Activated CD8-positive, alpha-beta memory T cell treated with anti-CD3 and anti-CD28 coated beads, Interleukin-2, amount 50 U/mL, for 1 hour (primary cell): ENCODE measurements at regions not wholly inside any gene's neighbourhood (a gene's known extent, or its start where the extent isn't known, plus 50 kb on each side); places are given as distances from the start of the nearest gene placed in this dataset.

Experiments
- DNase-seq: peaks from one replicate; pipeline ENCODE4 v3.0.0-alpha.2; 2020; ENCODE audit errors: extremely low read depth

DNA sequence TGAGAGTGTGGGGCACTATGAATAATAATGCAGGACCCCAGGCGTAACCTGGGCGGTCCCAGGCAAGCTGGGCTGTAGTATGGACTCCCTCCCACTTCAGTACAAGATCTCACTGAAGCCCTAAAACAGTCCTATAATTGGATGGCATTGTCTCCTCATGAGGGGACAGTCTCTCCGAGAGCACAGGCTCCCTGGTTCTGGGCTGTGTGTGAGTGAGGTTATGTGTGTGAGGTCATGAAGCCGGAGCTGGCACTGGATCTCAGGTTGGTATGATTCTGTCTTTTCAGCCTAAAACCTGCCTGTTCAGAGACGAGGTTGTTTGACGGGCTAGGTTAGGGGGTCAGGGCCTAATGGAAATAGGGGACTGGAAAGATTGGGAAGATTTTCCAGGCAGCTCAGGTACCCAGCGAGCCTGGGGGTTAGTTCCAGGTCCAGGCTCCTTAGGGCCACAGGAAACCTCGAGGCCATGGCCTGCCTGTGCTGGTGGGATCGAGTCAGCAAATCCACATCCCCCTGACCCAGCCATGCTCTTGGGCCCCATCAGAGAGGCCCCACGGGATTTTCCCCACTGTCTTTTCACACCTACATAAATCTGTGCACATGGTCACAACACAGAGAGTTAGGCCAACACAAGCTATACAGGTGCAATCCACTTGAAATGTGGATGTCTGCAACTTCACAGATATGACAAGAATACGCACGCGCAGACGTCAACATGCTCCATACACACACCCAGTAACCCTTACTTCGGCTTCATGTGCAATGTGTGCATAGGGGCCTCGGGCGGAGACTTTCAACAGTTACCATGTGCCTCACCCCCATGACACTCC lies 94.8 kb downstream of the INHBB start:
- no peak for DNase-seq

DNA sequence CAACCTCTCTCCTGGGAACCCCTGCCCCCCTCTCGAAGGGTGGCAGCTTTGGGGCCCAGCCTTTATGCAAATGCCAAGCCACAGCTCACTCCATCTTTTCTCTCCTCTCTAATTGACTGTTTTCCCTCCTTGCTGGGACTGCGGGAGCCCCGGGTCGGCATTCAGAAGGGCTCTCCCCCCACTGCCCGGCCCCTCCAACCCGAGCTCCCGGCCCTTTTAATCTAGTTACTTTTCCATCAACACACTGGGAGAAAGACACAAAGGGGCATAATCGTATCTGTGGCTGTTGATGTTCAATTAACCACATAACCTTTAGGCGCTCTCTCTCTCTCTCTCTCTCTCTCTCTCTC lies 95.4 kb downstream of the INHBB start:
- DNase-seq, result no peak

DNA sequence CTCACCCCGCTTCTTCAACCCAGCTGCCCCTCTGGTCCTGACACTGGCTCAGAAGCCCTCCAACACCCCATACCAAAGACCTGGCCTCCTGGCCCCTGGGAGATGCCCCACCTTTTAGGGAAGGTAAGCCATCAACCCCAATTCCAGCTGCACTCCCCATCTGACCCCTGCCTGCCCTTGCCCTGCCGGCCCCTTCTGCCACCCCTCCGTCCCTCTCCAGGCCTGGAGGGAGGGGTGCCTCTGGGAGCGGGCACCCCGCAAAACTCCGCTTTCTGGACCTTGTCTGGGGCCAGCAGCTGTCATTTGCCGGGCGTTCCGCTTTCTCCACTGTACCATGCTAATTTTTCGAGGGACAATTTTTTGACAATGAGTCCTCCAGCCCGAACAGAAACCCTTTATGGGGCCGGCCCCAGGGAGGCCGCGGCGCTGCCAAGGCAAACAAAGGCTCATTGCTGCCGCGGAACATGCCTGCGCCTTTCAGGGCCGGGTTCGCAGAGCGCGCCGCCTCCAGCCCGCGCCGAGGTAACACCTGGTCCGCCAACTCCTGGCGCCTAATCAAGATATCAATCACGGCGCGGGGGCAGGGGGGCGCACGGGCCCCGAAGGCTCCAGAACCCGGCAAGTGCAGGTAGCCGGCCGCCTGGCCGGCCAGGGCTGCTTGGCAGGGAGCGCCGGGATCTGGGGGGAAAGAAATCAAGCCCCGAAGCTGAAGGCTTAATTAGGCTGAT lies 96.0 kb downstream of the INHBB start:
- no peak for DNase-seq

DNA sequence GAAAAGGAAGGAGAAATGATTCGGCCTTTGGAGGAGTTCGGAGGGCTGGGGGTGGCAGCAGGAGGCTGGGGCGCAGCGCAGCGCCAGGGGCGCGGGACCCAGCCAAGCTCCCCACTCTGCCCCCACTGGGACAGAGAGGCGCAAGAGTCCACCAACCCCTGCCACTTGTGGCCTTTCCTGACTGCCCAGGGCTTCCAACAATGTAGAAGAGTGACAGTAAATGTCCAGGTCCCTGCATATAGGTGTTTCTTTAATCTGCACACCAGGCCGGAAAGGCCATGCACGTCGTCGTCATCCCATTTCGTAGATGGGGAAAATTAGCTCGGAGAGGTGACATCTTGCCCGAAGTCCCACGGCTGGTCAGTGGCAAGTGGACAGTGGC lies 96.6 kb downstream of the INHBB start:
- no peak for DNase-seq

DNA sequence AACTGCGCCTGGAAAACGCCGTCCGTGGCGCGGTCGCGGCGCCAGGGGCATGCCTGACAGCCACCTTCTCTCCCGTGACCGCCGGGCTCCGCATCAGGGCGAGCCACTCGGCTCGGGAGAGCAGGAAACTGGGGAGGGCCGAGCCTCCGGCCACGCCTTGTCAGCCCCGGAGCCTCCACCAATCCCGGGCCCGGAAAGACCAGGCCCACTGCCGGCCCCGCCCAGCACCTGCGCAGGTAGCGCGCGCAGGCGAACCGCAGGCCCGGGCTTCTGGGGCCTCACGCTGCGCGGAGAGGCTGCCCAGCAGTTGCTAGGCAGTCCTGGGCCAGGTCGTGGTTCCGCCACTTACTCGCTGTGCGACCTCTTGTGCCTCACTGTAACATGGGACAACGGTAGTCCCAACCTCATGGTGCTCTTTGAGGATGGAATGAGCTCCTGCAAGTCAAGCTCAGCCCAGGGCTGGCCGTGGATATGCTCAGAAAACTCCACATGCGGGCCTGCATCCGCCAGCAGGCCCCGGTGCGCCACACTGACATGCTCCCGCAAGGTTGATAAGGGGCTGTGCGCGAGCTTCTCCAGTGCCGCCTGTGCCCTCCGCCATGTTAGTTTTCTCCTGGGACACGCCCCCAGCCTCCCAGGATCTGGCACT lies 97.1 kb downstream of the INHBB start:
- no peak for DNase-seq

DNA sequence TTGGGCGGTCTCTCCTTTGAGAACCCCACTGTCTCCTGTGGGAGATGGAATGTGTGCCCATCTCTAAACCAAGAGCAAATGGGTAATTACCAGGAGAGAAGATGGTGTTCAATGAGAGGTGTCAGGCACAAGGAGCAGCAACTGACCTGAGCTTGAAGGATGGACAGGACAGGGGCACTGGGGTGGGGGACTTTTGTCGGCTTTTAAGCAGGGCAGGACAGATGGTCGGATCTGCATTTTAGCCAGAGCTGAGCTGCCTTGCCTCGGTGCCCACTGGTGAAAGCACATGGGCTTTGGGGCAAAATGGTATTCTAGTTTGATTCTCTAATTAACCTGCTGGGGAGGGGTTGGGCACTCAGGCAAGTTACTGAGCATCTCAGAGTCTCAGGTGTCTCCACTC lies 98.0 kb downstream of the INHBB start:
- DNase-seq, result no peak

DNA sequence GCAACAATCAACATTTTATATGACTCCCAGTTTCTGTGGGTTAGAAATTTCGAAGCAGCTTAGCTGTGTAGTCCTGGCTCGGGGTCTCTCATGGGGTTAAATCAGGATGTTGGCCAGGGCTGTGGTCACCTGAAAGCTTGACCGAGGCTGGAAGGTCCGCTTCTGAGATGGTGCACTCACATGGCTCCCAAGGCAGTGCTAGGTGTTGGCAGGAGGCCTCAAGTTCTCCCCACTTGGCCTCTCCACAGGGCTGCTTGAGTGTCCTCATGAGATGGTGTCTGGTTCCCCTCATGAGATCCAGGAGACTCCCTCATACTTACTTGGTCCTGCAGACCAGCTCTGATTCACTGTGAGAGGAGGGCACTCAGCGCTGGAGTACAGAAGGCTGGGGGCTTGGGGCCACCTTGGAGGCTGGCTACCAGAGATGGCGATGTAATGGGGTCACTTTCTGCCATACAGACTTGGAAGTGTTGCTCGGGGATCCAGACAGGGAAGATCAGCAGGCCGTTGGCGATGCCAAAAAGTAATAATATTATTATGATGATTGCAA lies 98.8 kb downstream of the INHBB start:
- DNase-seq, result no peak

DNA sequence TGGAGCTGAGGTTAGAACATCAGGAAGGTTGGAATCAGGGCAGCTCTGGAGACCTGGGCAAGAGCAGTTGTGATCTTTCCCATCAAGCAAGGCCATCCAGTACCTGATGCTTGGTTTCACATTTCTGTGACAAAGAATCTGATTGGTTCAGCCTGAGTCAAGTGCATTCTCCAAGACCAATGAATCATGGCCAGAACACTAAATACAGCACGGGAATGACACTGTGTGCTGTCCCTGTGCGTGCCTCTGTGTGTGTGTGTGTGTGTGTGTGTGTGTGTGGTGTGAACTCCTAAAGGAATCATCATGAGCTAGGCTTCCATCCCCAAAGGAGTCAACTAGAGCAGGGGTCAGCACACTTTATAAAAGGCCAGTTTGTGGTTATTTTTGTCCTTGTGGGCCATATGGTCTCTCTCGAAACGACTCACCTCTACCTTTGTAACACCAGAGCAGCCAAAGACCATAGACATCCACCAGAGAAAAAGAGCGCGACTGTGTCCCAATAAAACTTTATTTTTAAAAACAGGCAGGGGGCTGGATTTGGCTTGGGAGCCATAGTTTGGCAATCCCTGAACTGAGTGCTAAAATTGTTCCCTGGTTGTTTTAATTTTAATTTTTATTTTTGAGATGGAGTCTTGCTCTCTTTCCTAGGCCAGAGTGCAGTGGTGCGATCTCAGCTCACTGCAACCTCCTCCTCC lies 99.7 kb downstream of the INHBB start:
- no peak for DNase-seq

DNA sequence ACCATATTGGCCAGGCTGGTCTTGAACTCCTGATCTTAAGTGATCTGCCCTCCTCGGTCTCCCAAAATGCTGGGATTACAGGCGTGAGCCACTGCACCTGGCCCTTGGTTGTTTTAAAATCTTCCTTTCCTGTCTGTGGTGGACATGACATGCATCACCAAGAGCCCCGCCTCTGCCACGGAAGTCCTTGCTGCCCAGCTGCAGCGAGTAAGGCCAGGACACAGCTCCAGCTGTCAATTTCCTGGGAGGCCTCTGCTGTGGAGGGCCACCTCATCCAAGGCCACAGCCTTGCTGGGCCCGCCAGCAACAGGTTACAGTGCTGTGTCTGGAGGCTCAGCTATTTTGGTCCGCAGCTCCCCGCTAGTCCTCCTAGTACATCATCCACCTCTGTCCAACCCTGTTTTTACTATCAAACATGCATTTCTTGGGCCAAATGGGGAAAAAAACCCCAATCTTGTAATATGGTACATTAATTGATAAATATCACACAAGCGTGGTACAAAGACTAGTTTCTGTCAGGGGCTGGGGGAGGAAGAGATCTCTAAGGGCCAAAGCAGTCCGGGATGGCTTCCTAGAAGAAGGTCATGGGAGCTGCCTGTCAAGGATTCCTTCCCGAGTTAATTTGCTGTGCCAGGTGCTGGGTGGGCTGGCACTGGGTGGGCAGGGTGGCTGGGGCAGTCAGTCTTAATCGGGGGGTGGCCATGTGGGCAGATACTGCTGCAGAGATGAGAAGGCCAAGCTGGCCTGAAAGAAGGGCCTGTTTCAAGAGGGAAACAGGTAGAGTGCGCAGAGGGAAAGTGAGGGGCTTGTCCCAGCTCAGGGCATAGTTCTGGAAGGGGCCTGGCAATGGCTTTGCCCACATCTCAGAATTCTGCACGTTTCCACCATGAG lies 100.5 kb downstream of the INHBB start:
- DNase-seq, result no peak

DNA sequence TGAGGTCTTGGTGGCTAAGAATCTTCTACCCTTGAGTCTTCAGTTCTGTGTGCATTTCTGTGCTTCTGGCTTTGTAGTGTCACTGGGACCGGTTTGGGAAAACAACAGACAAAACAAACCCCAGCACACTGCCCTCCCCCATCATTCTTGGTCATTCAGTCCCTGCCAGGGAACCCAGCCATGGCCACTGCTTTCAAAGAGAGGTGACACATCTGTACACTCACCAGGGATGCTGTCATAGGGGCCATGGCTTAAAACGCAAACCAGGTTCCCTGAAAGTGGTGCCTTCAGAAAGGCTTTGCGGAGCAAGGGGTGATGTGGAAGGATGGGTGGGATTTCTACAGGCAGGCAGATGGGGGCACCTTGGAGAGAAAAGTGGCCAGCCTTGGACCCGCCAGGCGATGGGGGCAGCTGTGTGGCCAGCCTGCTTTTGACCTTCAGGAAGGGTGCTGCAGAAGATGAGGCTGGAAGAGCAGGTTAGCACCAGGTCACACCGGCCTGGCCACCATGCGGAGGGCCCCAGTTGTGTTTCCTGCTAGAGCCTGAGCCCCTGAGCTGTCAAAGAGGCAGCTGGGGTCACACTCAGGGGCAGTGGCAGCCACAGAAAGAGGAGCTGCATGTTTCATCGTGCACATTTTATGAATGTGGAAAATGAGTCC lies 101.3 kb downstream of the INHBB start:
- no peak for DNase-seq

DNA sequence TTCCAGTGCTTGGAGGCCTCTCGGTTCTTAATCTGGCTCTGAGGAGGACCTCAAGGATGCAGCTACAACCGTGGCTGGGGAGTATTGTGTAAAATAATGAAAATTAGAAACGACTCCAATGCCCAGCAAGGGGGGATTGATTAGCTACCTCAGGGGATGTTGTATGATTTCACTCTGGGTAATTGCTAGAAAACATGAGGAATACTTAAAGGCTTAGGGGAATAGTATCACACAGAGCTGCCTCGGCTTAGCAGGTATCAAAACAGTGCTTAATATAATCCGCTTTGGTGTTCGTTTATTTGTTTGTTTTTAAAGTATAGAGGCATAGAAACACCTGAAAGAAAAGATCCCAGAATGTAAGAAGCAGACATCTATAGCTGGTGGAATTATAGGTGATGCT lies 102.5 kb downstream of the INHBB start:
- no peak for DNase-seq

DNA sequence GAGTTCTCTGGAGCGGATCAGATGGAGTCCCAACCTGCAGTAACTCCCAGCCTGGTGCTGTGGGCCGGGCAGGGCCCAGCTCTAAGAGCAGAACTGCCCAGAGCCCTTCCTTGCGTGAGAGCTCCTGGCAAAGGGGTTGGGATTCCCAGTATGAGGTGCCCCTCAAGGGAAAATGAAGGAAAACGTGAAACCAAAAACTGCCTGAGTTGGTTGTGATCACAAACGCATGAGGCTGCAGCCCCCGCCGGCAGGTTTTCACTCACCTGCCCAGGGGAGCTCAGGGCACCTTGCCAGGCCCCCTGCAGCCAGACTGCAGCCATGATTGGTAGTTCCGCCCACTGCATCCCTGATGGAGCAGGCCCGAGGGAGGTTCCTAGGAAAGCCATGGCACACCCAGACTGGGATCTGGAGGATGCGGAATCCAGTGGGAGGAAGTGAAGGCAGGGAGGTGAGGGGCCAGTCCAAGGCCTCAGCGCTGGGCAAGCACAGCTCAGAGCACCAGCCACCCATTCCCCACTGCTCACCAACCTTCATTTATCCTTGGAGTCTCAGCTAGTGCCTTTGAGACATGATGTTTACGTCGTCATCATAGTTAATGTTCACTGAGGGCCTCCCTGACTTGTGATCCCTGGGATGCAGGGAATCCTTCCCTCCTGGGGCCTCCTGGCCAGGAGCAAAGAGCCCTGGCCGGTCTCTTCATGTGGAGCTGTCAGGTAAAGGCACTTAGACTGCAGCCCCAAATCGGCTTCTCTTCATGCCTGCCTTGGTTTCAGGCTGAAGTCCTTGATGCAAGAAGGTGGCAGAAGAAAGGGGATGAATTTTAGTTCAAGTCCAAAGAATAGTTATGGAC lies 103.2 kb downstream of the INHBB start:
- DNase-seq, result no peak

DNA sequence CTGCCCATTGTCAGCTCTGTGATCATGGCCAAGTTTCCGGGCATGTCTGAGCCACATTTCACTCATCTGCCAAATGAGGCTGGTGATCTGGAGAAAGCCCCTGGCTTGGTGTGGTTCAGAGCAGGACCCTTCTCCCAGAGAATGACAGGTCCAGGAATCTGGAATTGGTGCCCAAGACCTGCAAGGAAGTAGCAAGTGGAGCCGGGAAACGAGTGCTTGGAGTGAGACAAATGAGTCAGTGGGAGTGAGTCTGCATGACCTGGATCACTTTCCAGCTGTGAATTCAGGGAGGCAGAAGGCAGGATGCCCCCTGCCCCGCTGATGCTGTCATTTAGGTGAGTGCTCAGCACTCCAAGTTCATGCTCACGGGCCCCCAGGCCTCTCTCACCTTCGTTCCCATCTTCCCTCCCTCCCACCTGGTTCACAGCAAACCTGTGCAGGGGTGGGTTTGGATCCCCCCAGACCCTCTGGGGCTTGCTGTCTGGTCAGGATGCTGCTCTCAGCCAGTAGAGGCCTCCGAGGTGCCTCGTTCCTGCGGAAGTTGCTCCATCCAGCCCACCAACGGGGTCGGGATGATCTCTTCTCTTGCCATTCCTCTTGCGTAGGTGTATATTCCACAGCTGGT lies 104.4 kb downstream of the INHBB start:
- DNase-seq, result no peak

DNA sequence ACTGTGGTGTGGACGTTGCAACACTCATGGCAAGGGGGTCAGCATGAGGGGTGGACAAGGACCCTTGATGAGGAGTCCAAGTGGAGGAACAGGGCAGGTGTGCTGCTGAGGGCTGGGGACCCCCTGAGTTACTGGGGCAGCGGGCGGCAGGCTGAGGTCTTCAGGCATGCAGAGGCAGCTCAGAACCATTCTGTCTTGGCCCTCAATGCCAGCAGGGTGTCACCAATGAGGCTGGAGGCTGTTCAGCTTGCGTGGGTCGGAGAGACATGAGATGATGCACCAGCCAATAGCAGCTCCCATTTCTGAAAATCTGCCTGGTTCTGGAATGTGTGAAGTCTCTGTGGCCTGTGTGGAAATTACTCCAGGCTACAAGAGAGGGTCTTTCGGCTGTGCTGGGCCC lies 105.4 kb downstream of the INHBB start:
- no peak for DNase-seq

DNA sequence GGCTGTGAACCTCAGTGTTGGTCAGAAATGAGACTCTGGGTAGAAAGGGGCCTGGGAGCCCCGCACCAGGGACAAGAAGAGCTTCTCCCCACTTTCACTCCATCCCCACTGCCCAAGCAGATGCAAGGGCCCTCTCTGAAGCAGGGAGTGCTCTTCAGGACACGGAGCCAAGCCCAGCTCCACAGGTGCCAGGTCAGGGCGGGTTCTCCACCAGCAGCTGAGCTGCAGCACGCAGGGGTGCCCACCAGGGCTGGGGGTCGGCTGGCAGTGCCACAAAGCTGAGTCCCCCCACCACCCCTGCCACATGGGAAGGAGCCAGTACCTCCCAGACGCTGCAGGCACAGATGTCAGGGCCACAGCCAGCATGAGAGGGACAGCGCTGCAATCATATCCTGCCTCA lies 106.2 kb downstream of the INHBB start:
- no peak for DNase-seq

DNA sequence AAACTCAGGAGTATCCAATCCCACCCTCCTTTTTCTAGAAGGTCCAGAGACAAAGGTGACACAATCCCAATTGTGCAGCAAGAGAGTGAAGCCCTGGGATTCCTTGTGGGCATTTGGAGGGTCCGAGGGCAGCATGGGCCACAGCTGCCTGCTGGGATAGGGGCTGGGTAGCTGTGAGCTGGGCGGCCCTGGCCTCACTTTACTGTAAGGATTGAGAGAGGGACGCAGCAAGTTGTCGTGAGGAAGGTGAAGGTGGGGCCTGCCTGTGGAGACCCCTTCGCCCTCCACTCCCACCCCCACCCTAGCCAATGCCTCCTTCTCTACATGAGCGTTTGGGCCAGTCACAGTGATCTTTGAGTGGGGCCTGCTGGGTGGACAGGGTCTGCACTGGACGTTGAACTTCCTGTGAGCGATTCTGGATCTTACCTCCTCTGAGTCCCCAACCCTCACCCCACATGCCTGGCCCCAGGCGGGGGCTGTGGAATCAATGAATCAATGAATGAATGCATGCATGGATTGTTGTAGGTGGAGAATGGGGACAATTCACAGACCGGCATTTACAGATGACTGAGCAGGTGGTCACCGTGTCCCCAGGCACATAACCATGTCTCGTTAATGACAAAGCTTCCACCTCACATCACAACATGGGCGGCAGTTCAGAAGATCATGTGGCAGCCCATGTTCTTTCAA lies 107.2 kb downstream of the INHBB start:
- no peak for DNase-seq

DNA sequence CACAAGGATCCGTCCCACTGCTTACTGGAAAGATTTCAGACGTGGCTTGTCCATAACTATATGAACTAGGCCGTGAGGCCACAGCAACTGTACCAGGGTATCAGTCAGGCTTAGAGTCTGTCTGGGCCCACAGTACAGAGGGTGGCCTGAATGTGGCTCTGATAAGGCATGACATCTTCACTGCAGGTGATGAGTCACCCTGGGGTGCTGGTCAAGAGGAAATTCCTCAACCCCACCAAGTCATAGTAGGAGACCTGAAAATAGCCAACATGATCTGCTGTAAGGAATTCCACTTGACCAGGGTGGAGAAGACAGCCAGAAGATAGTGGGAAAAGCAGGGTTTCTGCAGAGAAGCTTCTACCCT lies 107.7 kb downstream of the INHBB start:
- no peak for DNase-seq

DNA sequence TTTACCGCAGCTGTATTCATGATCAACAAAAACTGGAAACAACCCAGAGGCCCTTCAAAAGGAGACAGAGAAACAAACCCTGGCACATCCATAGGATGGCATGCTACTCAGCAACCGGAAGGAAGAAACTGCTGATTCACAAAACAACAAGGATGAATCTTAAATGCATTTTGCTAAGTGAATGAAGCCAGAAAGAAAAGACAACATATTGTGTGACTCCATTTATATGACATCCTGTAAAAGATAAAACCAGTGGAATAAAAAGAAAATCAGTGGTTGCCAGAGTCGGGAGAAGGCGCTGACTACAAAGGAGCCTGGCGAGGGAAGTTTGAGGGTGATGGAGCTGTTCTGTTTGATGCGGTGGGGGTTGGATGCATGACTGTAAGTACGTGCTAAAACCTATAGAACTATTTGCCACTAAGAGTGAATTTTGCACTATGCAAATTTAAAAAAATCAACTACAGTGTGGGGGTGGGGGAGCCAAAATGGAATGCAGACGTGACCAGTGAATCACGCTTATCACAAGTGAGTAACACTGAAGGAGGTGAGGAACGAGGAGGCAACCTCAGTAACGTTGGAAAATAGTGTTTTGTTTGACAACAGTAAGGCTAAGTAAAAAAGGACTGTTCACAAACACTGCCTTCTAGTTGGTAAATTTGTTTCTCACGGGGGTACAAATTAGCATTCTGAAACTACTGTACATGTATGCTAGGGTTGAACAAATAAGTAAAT lies 108.9 kb downstream of the INHBB start:
- no peak for DNase-seq
